LNCaP clone FGC (cell line): ENCODE measurements at regions not wholly inside any gene's neighbourhood (a gene's known extent, or its start where the extent isn't known, plus 50 kb on each side); places are given as distances from the start of the nearest gene placed in this dataset.

Experiments used
- DNase-seq: peaks from one replicate; pipeline ENCODE4 v3.0.0-alpha.2; 2011; ENCODE audit warnings: low read depth
- H3K4me3 ChIP-seq: 2 replicates; pipeline ENCODE4 v1.5.1; 2011; ENCODE audit warnings: mild to moderate bottlenecking, low read depth, low read length, control low read depth
- TF ChIP-seq, protein P1 (sequence below): IDR thresholded peaks from 2 replicates; pipeline ENCODE4 v1.5.1; 2012; ENCODE audit warnings: mild to moderate bottlenecking; ENCODE audit not compliant: control insufficient read depth, insufficient read depth; ENCODE audit errors: extremely low read depth

DNA sequence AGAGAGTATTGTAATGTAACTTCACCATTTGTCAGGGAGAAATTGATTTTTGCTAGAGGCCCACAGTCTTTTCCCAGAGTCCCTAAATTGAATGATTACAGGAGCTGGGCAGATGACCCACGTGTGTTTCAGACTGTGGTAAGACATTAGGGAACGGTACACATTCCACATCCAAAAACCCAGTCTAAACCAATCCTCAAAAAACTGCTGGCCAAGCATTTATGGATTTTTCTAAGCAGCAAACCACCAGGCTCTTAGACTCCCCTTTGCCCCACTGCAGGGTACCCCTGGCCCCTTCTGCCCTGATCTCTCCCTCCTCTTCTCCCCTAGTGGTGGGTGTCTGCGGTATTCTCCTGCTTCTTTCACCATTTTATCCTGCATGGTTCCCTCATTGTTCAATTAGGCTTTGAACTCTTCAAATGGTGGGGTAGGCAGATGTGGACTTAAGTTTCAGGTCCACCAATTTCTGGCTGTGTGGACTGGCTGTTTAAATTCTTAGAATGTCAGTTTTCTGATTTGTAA lies 135.5 kb upstream of the SORCS3 start:
- TF ChIP-seq, protein P1, sequence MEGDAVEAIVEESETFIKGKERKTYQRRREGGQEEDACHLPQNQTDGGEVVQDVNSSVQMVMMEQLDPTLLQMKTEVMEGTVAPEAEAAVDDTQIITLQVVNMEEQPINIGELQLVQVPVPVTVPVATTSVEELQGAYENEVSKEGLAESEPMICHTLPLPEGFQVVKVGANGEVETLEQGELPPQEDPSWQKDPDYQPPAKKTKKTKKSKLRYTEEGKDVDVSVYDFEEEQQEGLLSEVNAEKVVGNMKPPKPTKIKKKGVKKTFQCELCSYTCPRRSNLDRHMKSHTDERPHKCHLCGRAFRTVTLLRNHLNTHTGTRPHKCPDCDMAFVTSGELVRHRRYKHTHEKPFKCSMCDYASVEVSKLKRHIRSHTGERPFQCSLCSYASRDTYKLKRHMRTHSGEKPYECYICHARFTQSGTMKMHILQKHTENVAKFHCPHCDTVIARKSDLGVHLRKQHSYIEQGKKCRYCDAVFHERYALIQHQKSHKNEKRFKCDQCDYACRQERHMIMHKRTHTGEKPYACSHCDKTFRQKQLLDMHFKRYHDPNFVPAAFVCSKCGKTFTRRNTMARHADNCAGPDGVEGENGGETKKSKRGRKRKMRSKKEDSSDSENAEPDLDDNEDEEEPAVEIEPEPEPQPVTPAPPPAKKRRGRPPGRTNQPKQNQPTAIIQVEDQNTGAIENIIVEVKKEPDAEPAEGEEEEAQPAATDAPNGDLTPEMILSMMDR = no peak
- DNase-seq = no peak
- H3K4me3 ChIP-seq = no peak overlapping the region

DNA sequence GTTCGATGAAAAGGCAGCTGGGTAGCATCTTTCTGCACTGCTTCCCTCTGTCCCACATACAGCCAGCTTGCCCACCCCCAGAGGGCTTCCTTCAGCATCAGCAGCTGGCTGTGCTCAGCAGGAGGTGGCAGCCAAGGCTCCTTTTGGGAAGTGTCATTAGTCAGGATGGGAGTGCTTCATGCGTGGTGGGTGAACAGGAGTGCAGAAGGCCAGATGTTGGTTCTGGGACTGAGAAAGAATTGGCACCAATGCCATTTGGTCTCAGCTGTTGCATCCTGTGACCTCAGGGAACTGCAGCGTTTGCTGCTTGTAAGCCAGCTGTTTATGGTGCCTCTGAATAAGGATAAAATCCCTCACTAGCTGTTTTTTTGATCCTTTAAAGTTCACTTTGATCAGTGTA lies 131.1 kb upstream of the SORCS3 start:
- TF ChIP-seq, protein P1 = no peak
- no peak overlapping the region for H3K4me3 ChIP-seq
- DNase-seq = no peak

DNA sequence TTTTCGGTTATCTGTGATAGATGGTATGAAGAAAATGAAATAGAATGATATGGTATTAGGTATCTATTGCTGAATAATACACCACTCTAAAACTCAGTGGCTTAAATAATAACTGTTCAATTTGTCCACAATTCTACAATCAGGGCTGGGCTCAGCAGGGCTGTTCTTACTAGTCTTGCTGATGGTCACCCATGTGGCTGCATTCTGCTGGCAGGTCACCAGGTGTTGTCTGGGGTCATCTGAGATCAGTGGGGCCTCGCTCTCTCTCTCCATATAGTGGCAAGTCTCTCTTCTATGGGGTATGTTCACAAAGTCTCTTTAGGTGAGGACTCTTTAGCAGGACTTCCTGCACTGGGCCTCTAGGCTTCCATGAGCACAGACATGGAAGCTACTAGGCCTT lies 130.4 kb upstream of the SORCS3 start:
- DNase-seq = no peak
- H3K4me3 ChIP-seq = no peak overlapping the region
- TF ChIP-seq, protein P1 = no peak

DNA sequence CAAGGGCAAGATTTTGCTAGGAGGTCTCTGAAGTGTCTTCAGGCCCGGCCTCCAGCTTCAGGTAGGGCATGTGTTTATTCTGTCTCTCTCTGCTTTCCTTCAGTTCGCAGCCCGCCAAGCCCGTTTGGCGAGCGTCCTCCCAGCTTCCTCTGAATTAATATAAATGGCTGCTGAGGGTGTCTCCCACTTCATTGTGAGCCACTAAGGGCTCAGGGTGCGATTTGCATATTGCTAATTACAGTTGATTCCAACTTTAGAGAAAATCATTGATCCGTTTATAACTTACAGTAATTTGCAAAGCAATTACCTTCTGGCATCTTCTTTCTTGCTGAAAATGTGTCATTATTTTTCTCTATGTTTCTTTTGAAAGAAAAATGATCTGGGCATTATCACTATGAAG lies 128.3 kb upstream of the SORCS3 start:
- DNase-seq = no peak
- no peak overlapping the region for H3K4me3 ChIP-seq
- TF ChIP-seq, protein P1 = no peak

DNA sequence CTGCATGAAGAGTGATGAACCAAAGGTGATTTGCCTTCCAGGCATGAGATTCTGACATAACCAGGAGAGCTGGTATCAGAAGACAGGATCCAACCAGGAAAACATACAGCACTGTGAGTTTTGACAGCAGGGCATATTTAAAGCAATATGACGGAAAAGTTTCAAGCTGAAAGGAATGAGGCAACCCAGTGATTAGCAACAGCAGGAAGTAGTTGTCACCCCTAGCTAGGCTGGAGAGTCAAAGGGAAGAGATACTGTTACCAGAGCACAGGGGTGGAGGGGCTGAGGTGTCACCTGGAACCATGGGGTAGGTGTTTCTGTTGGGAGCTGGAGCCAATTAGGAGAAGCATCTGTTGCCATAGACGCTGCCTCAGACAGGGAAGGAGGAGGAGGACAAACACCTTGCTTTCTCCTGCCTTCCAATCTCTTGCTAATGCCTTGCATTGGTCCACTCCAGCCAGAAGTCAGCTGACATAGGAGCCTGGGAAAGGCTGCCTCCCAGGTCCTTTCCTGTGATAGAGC lies 125.4 kb upstream of the SORCS3 start:
- TF ChIP-seq, protein P1 = no peak
- no peak for DNase-seq
- no peak overlapping the region for H3K4me3 ChIP-seq

DNA sequence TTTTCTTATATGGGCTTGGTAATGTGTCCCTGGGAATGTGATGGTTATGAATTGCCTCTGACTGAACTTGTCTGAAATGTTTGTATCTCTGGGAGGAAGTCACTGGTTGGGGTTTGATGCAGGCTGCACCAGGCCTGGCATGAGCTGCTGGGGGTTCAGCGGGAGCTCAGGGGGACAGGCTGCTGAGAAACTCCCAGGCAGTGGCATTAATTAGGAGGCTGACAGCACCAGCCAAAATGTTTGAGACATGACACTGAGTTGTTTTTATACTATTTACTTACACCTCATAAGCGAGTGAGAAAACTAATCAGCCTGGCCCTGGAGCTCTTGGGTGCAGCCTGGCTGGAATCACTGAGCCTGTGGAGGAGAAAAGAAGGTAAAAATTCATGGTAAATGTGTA lies 124.1 kb upstream of the SORCS3 start:
- DNase-seq = no peak
- TF ChIP-seq, protein P1 = no peak

DNA sequence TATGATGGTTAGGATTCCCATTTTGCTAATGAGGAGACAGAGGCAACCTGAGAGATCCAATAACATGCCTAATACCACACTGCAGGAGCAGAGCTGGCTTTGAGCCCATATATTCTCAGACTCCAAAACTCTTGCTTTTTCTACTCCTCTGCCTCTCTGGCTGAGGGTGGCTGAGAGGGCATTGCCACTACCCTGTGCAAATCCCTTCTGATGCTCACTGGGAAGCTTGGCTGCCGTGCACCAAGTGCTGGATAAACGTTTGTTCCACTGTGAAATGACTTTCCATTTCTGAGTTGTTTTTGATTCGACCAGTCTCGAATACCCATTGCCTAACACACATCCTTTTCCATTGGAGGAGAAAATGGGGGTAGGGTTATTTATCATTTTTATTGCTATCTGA lies 123.1 kb upstream of the SORCS3 start:
- DNase-seq = no peak
- TF ChIP-seq, protein P1 = no peak
- no peak overlapping the region for H3K4me3 ChIP-seq

More for the DNA sequence above, 124.1 kb upstream of the SORCS3 start:
- no peak overlapping the region for H3K4me3 ChIP-seq
